GM12865 (cell line): ENCODE measurements at regions not wholly inside any gene's neighbourhood (a gene's known extent, or its start where the extent isn't known, plus 50 kb on each side); places are given as distances from the start of the nearest gene placed in this dataset.

Experiments
- DNase-seq: peaks from one replicate; pipeline ENCODE4 v3.0.0; 2010; ENCODE audit warnings: low read depth
- H3K4me3 ChIP-seq: 2 replicates; pipeline ENCODE4 v1.5.1; 2011; ENCODE audit warnings: mild to moderate bottlenecking, low read depth, low read length, control low read depth
- CTCF ChIP-seq: IDR thresholded peaks from 2 replicates; pipeline ENCODE4 v1.5.1; 2011; ENCODE audit warnings: low read length, control low read depth, low read depth, inconsistent platforms; ENCODE audit not compliant: insufficient read depth; ENCODE audit errors: missing control alignments

GRCh38 chr7:89776980-89777379, 377.3 kb upstream of the STEAP1 start:
- no peak overlapping the region for H3K4me3 ChIP-seq
- DNase-seq = no peak
- TF ChIP-seq CTCF = no peak

- no peak for DNase-seq
- no peak for TF ChIP-seq CTCF
- H3K4me3 ChIP-seq = no peak overlapping the region
Measured at GRCh38 chr7:89777499-89777898, 376.8 kb upstream of the STEAP1 start.

- DNase-seq = no peak
- no peak overlapping the region for H3K4me3 ChIP-seq
- no peak for TF ChIP-seq CTCF
Measured at GRCh38 chr7:89780291-89780690, 374.0 kb upstream of the STEAP1 start.

GRCh38 chr7:89796481-89796880, 357.8 kb upstream of the STEAP1 start:
- DNase-seq = no peak
- TF ChIP-seq CTCF = no peak
- no peak overlapping the region for H3K4me3 ChIP-seq

GRCh38 chr7:89797965-89798598, 356.2 kb upstream of the STEAP1 start:
- no peak for DNase-seq
- TF ChIP-seq CTCF = no peak
- no peak overlapping the region for H3K4me3 ChIP-seq

- no peak for DNase-seq
- H3K4me3 ChIP-seq = no peak overlapping the region
- TF ChIP-seq CTCF = no peak
Measured at GRCh38 chr7:89798599-89798996, 355.7 kb upstream of the STEAP1 start.

GRCh38 chr7:89800761-89801160, 353.5 kb upstream of the STEAP1 start:
- no peak for TF ChIP-seq CTCF

More at GRCh38 chr7:89800761-89801160, 353.5 kb upstream of the STEAP1 start:
- H3K4me3 ChIP-seq = no peak overlapping the region
- no peak for DNase-seq
